Endothelial cell of umbilical vein (primary cell): ENCODE measurements at regions not wholly inside any gene's neighbourhood (a gene's known extent, or its start where the extent isn't known, plus 50 kb on each side); places are given as distances from the start of the nearest gene placed in this dataset.

Source experiments
- POLR2AphosphoS5 ChIP-seq: IDR thresholded peaks from 2 replicates; pipeline ENCODE4 v1.6.1; 2012; ENCODE audit warnings: low read depth, mild to moderate bottlenecking, control low read depth, low read length, moderate library complexity; ENCODE audit not compliant: insufficient read depth
- TF ChIP-seq, protein P1 (sequence below), 2 donors: IDR thresholded peaks; 1 replicate in 1 of 2; 2 replicates in 1 of 2; pipeline ENCODE4 v1.5.1; 2011; ENCODE audit warnings: low read length in 2 of 2, mild to moderate bottlenecking in 2 of 2, moderate library complexity in 2 of 2, control low read depth in 1 of 2, inconsistent platforms in 1 of 2, low read depth in 1 of 2; ENCODE audit not compliant: insufficient read depth in 1 of 2; ENCODE audit errors: extremely low read depth in 1 of 2

DNA sequence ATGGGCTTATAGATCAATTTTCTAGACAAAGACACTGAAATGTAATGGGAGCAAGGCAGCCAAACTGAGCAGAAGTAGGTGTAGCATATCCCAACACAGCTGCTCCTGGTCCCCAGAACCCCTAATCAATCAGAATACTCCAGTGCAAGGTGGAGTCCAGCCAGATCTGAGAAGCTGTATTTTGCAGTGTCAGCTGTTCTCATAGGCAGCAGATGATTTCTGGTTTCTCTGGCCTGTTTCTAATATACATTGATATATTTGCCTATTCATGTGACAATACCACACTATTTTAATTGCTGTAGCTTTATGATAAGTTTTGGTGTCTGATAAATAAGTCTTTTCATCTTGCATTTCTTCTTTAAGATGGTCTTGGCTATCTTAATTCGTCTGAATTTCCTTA, 117.4 kb upstream of the STARD3NL start:
- no peak for TF ChIP-seq POLR2AphosphoS5
- TF ChIP-seq, protein P1, sequence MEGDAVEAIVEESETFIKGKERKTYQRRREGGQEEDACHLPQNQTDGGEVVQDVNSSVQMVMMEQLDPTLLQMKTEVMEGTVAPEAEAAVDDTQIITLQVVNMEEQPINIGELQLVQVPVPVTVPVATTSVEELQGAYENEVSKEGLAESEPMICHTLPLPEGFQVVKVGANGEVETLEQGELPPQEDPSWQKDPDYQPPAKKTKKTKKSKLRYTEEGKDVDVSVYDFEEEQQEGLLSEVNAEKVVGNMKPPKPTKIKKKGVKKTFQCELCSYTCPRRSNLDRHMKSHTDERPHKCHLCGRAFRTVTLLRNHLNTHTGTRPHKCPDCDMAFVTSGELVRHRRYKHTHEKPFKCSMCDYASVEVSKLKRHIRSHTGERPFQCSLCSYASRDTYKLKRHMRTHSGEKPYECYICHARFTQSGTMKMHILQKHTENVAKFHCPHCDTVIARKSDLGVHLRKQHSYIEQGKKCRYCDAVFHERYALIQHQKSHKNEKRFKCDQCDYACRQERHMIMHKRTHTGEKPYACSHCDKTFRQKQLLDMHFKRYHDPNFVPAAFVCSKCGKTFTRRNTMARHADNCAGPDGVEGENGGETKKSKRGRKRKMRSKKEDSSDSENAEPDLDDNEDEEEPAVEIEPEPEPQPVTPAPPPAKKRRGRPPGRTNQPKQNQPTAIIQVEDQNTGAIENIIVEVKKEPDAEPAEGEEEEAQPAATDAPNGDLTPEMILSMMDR (IDR thresholded peaks at IDR 0.05; ENCODE audit: extremely low read depth in 1 of 2, insufficient read depth in 1 of 2, low read depth in 1 of 2, low read length in 2 of 2): no peak
